ENCODE measurements at regions not wholly inside any gene's neighbourhood (a gene's known extent, or its start where the extent isn't known, plus 50 kb on each side); places are given as distances from the start of the nearest gene placed in this dataset.

- no peak for TF ChIP-seq CTCF (IDR thresholded peaks at IDR 0.05)
- no peak for TF ChIP-seq EP300 (IDR thresholded peaks at IDR 0.05)
- no peak for TF ChIP-seq POLR2AphosphoS5 (IDR thresholded peaks at IDR 0.05)
Observed at GRCh38 chr20:16158090-16158975, 414.9 kb downstream of the KIF16B start.
